GF-D8 (cell line): ENCODE measurements at regions not wholly inside any gene's neighbourhood (a gene's known extent, or its start where the extent isn't known, plus 50 kb on each side); places are given as distances from the start of the nearest gene placed in this dataset.
A peak's percentile ranks its signal among the peaks of the same experiment; 100 is the strongest.
"Not testable (repeated sequence)": the region's sequence is repeated elsewhere in the genome, so short reads cannot be mapped to it uniquely, and the experiment has no call there.

Source experiments
- DNase-seq: peaks from one replicate; lab custom pipeline; 2025; lab: John Stamatoyannopoulos, UW

- not testable (repeated sequence) for DNase-seq
These were observed 186.3 kb downstream of the AEBP2 start for GRCh38 chr12:19625551-19625950.

DNA sequence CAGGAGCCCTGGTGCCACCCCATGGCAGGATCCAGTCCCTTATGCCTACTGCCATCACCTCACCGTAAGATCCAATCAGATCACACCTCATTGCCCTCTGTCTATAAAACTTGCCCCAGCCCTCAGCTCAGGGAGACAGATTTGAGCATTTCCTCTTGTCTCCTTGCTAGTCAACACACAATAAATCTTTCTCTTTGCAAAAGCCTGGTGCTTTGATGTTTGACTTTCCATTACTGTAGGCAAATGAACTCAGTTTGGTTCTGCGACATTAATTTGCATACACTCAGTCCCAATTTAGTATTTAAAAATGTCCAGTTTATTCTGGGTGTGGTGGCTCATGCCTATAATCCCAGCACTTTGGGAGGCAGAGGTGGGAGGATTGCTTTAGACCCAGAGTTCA is 188.4 kb downstream of the AEBP2 start:
- no peak for DNase-seq

DNA sequence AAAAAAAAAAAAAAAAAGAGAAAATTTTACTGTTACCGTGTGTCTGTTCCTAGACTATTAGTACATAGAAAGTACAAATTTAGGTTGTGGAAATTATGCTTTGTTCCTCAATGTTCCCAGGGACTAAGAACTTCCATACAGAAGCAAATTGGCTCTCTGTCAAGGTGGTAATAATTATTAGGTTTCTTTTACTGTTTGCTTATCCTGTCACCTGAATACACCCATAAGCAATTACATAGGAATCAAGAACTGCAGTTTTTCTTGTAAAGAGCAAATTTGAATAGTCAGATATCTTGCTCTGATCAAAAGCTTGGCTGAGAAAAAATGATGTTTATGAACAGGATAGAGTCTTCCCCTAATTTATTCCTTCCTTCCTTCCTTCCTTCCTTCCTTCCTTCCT is 191.2 kb downstream of the AEBP2 start:
- no peak for DNase-seq

- DNase-seq, result no peak
These were observed 193.9 kb downstream of the AEBP2 start for GRCh38 chr12:19633194-19633593.

DNA sequence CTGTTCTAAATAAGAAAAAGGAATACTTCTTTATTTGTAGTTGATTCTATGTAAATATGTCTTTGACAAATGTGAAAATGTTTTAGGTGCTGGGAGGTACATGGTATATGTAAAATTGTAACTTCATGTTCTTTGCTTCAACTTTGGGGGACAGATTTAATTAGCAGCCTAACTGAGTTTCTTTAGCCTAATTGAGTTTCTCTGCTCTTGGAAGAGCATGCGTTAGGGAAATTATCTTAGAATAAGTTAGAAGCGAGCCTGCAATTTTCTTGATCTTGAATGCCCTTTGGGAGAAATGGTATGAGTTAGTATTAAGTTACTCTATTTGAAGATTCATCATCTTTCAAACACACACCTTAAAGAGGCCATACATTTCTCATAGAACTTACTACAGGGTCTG is 194.3 kb downstream of the AEBP2 start:
- no peak for DNase-seq

GRCh38 chr12:19639781-19640415 is 200.6 kb downstream of the AEBP2 start:
- no peak for DNase-seq

- no peak for DNase-seq
These were observed 202.2 kb downstream of the AEBP2 start for GRCh38 chr12:19641235-19642080.

GRCh38 chr12:19642345-19642744 is 203.1 kb downstream of the AEBP2 start:
- DNase-seq, result no peak

DNA sequence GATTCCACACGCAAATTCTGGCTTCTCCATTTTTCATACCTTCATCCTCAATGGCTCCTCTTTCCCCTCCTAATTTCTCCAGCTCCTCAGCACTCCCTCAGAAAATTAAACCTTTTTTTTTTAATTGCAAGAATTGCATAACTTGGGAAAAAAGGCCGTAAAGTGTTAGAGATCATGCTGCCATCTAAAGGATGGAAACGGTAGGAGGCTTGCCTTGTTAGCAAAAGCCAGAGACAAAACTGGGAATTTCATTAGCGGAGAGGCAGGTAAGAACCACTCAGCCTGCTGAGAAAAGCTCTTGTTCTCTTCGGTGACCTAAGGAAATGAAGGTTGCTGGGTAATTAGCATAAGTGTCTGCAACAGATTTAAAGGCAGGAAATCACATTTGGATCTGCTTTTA is 204.3 kb downstream of the AEBP2 start:
- DNase-seq, result no peak

DNA sequence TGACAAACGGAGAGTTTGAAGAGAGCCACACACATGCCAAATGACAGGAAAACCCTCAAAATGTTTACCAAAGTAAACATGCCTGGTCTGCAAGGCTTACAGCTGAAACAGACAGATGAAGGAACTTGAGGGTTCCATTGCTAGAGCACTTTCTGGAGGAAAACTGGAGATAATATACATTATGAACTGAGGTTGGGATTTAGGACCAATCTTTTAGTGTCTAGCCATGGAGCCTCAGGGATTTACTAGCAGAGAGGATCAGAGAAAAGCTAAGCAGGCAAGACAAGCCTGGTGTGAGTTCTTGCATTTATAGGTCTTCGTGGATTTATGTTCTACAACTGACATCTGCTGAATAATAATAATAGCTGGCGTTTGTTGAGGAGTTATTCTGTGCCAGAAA is 205.3 kb downstream of the AEBP2 start:
- no peak for DNase-seq

GRCh38 chr12:19645823-19646222 is 206.5 kb downstream of the AEBP2 start:
- no peak for DNase-seq

DNA sequence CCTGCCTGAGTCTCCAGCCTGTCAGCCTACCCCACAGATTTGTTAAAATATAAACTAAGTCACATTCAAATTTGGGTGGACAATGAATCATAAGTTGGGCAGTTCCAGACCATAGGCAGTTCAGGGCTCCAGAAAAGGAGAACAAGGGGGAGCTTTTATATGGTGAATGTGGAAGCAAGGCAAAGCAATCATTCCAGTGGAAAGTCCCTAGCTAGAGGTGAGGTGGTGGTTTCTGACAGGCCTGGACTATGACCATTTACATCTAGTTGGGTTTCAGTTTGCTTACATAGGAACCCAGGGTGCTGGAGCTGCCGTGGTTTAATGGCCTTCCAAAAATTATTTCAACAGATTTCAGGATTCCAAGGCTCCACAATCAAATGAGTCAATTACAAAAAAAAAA is 207.3 kb downstream of the AEBP2 start:
- DNase-seq, result no peak

GRCh38 chr12:19647806-19648556 is 208.7 kb downstream of the AEBP2 start:
- peak; percentile 3 for DNase-seq

GRCh38 chr12:19648591-19648990 is 209.3 kb downstream of the AEBP2 start:
- DNase-seq, result no peak

DNA sequence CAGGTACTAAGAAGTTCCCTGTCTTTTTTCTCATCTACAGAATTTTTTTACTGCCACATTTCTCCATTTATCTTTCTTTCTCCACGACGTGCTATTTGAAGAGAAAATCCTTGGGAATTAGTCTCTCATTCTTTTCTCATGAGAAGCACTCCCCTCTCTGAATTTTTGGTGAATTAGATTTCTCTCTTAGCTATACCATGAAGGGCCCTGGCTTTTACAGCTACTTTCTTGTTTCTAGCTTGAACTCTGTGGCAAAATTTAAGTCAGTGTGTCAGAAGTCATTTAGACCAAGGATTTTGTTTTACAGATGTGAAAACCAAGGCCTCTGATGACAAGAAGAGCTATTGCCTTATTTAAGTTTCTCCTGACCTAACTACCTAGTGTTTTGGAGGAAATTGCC is 213.1 kb downstream of the AEBP2 start:
- DNase-seq, result no peak

DNA sequence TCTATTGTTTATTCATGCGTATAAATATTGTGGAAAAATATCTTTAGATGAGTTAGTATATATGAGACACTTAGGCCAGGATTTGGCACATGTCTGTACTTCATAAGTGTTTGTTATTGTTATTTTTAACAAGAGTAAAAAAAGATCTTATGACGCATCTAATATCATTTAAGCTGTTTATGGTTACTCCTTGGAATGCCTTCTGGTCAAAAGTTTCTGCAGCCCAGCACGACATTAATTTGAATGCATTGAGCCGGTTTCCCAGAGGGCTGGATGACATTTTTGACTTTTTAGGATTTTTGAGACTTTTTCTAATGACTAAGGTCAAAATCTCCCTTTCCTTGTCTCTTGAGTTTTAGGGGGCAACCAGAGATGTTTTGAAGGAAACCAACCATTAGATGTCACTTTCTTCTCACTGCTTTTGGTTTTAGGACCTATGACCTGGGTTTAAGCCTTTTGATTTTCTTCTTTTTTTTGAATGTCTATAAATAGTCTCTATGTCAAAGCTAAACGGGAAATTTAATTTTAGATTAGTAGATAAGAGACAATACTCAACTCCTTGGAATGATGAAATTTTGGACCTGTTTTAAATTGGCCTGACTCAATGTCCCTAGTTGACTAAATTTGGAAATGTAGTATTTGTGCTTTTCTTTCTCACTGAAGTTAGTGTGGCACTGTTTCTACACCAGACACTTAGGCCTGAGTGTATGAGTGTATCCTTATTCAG is 215.5 kb downstream of the AEBP2 start:
- DNase-seq, result no peak

- no peak for DNase-seq
These were observed 217.9 kb downstream of the AEBP2 start for GRCh38 chr12:19657118-19657731.

- no peak for DNase-seq
These were observed 218.4 kb downstream of the AEBP2 start for GRCh38 chr12:19657732-19658130.

GRCh38 chr12:19659086-19659485 is 219.8 kb downstream of the AEBP2 start:
- no peak for DNase-seq

DNA sequence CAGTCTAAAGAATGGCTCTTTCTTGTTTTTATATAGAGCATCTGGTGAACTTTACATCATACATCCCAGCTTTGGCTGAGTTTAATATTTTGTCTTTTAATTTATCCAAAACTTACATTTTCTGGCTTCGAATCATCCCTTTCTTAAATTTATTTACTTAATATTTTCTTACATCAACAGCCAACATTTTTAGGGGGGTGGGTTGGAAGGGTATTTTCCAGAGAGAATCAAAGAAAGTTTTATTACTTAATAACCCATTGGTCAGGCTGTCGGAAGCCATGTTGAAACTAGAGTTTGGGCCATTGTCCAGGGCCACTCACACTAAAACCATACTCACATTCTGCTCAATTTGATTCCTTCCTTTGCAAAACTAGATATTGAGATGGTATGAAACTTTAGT is 220.2 kb downstream of the AEBP2 start:
- no peak for DNase-seq

GRCh38 chr12:19665121-19665900 is 226.0 kb downstream of the AEBP2 start:
- DNase-seq, result no peak
